Tibial nerve (tissue), 3 donors: ENCODE measurements at regions not wholly inside any gene's neighbourhood (a gene's known extent, or its start where the extent isn't known, plus 50 kb on each side); places are given as distances from the start of the nearest gene placed in this dataset.
"Not testable (repeated sequence)": the region's sequence is repeated elsewhere in the genome, so short reads cannot be mapped to it uniquely, and the experiment has no call there.

Experiments used
- POLR2A ChIP-seq, 2 donors: fragments of 450-650 bp; IDR thresholded peaks; one replicate each; pipeline ENCODE4 v1.6.1; 2017; ENCODE audit warnings: antibody characterized with exemption in 2 of 2, mild to moderate bottlenecking in 2 of 2, moderate library complexity in 2 of 2
- TF ChIP-seq, protein P1 (sequence below), 5 experiments: fragments of 200-600 bp in 3 of 5; fragments of 450-650 bp in 2 of 5; sonication (generic) in 3 of 5; IDR thresholded peaks; one replicate each; pipeline ENCODE4 v1.5.1; 2016 to 2019; ENCODE audit warnings: antibody characterized with exemption in 5 of 5, mild to moderate bottlenecking in 3 of 5, moderate library complexity in 2 of 5

DNA sequence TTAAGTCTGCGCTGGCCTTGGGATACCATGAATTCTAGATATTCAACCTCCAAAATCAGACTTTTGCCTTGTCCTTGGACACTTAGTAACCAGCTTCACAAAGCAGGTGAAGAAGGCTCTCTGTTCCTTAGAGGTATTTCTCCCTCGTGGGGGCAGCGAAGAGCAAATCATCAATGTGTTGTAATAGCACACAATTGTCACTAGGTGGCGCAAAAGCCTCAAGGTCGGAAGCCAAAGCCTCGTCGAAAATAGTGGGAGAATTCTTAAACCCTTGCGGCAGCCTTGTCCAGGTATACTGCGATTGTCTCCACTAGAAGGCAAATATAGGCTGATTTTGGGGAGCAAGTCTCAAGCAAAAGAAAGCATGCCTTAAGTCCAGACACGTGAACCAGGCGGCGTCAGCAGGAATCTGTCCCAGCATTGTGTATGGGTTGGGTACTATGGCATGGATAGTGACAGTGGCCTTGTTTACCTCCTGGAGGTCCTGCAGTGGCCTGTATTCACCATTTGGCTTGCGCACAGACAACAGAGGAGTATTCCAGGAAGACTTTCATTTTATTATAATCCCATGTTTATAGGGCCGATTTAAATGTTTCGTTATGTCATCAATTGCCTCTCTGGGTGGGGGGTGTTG lies 398.5 kb downstream of the CDY2B start:
- not testable (repeated sequence) for TF ChIP-seq POLR2A (IDR thresholded peaks at IDR 0.05)
- TF ChIP-seq, protein P1, sequence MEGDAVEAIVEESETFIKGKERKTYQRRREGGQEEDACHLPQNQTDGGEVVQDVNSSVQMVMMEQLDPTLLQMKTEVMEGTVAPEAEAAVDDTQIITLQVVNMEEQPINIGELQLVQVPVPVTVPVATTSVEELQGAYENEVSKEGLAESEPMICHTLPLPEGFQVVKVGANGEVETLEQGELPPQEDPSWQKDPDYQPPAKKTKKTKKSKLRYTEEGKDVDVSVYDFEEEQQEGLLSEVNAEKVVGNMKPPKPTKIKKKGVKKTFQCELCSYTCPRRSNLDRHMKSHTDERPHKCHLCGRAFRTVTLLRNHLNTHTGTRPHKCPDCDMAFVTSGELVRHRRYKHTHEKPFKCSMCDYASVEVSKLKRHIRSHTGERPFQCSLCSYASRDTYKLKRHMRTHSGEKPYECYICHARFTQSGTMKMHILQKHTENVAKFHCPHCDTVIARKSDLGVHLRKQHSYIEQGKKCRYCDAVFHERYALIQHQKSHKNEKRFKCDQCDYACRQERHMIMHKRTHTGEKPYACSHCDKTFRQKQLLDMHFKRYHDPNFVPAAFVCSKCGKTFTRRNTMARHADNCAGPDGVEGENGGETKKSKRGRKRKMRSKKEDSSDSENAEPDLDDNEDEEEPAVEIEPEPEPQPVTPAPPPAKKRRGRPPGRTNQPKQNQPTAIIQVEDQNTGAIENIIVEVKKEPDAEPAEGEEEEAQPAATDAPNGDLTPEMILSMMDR (IDR thresholded peaks at IDR 0.05), result not testable (repeated sequence)
